Cerebellar cortex (tissue), 1 donor: ENCODE measurements at regions not wholly inside any gene's neighbourhood (a gene's known extent, or its start where the extent isn't known, plus 50 kb on each side); places are given as distances from the start of the nearest gene placed in this dataset.
"Not testable (repeated sequence)": the region's sequence is repeated elsewhere in the genome, so short reads cannot be mapped to it uniquely, and the experiment has no call there.

Experiments used
- DNase-seq: peaks from one replicate; pipeline ENCODE4 v3.0.0-alpha.2; 2015; ENCODE audit warnings: low spot score

DNA sequence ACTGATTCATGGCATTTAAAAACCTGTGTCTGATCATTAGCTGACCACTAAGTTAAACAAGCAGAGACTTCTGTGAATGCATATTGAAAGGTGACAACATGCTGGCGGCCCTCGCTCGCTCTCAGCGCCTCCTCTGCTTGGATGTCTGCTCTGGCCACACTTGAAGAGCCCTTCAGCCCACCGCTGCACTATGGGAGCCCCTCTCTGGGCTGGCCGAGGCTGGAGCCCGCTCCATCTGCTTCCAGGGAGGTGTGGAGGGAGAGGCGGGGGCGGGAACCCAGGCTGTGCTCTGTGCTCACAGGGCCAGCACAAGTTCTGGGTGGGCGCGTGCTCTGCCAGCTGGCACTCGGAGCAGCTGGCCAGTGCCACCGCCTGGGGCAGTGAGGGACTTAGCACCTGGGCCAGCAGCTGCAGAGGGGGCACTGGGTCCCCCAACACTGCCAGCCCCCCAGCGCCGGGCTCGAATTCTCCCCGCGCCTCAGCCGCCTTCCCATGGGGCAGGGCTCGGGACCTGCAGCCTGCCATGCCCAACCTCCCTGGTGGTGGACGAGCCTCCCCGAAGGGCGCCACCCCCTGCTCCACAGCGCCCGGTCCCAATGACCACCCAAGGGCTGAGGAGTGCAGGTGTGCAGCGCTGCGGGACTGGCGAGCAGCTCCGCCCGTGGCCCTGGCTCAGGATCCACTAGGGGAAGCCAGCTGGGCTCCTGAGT is 252.4 kb downstream of the ZIC4 start:
- DNase-seq: no peak

DNA sequence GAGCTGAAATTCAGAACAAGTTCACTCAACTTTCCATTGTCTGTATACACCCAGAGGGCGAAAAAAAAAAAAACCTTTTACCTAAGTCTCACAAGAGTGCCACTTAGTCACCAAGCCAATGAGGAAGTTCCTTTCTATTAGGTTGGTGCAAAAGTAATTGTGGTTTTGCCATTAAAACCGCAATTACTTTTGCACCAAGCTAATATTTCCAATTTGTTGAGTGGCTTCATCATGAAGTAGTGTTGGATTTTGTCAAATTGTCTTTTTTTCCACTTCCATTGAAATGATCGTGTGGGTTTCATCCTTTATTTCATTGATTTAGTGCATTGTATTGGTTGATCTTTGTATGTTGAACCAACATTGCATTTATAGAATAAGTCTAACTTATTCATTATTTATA is 253.9 kb downstream of the ZIC4 start:
- DNase-seq: no peak

DNA sequence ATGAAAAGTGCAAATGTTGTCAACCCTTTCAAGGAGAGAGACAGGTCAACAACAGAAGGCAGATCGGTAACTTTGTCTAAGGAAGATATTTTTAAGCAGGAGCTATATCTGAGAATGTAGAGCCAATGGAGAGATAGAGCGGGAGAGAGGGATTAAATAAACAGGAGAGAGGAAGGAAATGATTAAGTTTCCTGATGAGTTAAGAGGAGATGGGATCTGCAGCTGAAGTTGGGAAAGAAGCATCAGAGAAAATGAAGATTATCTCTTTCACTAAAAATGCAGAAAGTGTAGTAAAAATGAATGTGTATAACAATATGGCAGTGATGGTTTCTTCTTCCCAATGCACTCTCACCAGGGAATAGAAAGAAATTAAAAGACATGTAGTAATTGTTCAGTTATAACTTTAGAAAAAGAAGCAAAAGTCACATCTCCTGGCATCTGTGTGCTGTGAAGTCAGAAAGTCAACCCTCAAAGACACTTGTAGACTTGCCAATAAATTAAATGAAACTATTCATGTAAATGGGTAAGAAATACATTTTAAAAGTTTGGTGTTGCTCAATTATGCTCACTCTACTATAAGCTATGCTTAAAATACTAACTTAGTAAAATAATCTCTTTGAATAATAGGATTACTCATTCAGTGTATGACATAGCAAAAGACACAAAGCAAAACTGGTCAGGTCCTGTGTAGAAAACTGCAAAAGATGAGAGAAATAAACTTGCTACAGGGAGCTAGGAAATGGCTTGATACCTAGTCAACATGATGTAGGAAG is 264.6 kb downstream of the ZIC4 start:
- no peak for DNase-seq

DNA sequence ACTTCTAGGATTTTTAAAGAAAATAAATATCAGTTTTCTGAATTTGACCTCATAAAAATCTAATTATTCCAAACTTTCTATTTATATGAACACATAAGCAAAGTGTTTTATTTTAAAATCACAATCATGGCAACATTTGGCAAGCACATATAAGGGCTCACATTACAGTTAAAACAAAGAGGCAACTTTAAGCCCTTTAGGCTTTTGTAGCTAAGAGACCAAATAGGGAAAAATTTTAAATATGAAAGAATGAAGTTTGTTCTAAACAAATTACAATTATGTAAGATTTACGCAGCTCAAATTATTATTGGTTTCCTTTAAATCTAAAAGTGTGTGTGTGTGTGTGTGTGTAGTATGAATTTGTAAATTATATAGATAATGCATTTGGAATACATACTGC is 267.0 kb downstream of the ZIC4 start:
- DNase-seq: no peak

DNA sequence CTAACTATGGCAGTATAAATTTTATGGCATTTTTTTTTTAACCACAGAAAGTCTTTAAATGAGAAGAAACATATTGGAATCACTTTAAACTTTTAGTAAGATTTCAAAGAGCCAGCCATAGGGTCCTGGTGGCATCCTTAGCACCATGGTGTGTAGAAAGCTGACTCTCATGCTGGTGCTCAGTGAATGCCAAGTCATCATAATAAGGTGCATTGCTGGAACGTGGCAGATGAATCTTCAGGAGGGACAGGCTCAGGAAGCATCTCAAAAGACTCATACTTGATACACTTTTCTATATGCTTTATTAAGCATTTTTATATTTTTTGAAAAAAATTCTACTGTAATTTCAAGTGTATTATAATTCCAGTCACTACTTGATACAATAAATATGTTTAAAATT is 274.2 kb downstream of the ZIC4 start:
- DNase-seq: peak; percentile 20

DNA sequence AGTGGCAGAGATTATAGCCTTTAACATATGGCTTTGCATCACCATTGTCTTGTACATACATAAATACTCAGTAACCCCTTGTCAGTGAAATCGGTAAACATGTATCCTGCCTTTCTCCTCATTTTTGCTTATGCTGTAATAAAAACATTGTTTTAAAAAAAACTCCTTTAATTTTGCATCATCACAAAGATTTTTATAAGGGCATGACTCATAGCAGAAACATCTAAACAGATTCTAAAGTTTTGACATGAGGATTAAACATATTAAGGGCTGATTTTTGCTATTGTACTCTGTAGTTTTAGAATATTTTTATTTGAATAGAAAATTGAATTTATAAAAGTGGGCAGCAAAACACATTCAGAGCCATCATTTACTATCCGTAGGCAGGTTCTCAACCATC is 275.9 kb downstream of the ZIC4 start:
- DNase-seq: no peak

DNA sequence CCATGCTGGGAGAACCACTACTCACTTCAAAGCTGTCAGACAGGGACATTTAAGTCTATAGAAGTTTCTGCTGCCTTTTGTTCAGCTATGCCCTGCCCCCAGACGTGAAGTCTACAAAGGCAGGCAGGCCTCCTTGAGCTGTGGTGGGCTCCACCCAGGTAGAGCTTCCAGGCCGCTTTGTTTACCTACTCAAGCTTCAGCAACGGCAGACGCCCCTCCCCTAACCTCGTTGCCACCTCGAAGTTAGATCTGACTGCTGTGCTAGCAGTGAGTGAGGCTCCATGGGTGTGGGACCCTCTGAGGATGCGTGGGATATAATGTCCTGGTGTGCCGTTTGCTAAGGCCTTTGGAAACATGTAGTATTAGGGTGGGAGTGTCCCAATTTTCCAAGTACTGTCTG is 276.7 kb downstream of the ZIC4 start:
- DNase-seq: no peak

DNA sequence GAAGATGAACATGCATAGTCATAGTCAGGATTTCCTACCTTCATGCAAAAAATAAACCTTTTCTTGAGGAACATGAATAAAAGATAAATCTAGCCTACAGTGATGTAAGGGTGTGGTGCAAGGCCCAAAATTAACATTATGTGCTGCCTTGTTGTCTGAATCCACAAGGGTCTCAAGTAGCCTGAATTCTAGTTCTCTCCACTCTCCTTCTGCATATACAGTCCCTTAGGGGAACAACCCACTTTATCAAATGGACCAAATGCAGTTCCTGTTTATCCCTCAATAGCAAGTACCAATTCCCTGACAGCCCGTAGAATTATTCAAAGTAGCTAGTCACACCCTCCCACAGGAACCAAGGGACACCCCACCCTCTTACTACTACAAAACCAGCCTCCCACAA is 284.0 kb downstream of the ZIC4 start:
- DNase-seq: no peak

DNA sequence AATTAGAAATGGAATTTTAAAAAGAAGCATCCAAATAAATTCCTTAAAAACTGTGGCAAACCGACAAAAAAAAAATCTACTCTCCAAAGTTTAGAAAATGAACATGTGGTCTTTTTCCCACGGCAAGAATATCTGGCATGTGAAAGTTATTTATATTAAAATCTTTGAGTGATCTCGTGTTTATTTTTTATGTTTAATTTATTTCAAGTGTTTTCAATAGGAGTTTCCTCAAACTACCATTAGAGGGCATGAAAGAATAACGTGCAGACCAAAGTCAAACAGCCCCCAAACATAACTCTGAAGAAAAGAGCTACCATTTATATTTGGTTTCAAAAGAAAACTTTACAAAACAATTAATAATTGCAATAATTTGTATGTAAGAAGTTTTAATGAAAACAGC is 286.4 kb downstream of the ZIC4 start:
- peak; percentile 70 for DNase-seq

DNA sequence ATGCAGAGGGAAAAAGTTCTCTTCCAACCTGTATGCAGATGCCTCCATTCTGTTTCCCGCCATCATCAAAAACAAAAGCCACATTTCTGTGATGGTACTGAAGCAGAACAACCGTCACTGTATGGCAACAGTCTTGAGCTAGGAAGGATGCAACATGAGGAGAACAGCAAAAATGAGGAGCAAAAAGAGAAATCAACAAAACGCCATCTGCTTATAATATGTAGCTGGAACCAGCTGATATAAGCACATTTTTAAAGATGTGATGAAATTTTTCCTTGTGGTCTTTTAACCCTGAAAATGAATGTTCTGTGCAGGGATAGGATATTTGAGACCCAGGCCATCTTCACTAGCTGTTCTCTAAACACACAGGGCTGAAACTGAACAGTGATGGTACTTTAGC is 287.0 kb downstream of the ZIC4 start:
- DNase-seq: peak; percentile 71

DNA sequence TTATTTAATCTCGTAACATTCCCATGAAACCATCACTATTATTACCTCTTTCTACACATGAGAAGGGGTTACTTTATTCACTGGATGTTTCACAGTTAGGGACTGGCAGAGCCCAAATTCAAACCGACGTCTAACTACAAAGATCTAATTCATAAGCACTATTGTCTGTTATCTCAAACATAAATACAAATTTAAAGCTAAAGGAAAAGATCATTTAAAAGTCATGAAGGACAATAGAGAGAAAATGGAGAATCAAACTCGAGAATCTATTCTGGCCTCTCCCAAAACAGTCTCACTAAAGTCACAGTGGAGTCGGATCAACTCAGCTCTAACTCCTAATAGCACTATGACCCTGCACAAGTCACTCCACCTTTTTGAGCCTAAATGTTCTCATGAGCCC is 287.7 kb downstream of the ZIC4 start:
- DNase-seq: peak; percentile 63

DNA sequence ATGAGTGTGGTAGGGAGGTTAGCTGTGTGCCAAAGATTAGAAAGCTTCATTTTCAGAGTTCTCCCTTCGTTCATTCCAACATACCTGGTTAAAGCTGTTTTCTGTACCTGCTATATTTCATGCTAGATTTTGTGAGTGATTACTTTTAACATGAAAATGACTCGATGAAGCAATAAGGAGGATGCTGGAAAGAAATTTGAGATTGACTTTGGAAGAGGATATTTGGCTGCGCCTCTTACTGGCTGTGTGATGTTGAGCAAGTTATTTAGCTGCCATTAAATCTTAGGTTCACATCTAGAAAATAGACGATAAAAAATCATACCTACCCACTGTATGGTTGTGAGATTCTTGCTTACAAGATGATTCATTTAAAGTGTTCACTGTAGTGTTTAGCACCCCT is 288.7 kb downstream of the ZIC4 start:
- peak; percentile 56 for DNase-seq

DNA sequence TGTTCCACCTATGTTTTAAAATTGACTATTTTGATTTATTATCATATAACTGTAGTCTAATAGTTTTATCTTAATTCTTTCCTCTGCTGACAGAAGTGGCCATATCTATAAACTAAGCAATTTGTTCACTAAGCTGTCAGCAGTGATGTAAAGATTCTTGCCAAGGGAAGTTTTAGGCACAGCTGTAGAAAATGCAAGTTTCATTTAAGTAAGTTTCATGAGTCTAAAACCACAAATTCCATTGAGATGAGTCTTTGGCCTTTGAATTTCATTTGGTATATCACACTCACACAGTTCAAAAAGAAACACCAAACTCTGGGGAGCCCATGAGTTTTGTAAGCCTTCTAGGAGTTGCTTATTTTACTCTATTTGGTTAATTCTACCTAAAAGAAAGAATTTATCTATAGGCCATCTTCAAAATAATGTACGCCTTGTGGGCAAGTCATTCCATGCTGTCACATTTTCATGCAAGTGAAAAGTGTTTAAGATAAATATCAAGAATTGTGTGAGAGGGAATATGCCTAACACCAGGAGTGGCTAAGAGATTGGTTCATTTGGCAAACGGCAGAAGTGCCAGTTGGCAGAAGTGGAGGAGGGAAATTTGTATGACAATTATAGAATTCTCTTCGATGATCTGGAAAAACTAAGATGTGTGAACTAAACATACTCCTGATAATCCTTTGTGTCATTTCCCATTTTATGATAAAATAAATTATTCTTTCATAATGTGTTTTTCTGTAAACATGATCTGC is 292.9 kb downstream of the ZIC4 start:
- peak; percentile 48 for DNase-seq

DNA sequence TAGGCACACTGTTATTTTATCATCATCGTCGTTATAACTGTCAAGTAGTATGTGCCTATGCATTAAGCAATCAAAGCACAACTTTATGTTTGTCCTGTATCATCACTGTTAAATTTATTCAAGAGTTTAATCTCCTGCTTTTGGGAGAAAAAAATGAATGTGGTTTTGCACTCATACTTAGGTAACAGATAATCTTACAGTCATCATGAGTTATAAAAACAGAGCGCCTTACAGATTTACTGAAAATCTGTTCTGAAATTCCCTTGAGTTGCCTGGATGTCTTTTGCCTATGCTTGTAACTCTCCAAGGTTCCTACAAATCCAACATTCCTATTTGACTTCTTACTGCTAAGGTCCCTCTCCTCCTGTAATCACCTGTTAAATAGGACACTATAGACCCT is 307.3 kb downstream of the ZIC4 start:
- DNase-seq: no peak

DNA sequence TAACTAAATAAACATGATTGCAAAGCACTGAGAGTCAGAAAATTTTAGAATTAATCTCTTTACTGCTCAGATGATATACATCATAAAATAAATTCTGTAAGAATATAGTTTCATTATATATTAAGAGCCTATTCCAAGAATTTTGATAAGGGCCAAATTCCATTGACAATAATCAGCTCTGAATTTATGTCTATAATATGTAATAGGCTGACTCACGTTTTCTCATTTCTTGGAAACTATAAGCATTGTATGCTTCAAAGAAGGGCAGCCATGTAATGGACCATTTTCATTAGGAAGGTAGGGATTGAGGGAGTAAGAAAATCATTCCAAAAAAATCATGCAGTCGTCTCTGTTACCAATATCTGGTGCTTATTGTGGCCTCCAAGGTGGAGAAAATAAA is 315.9 kb downstream of the ZIC4 start:
- DNase-seq: no peak

DNA sequence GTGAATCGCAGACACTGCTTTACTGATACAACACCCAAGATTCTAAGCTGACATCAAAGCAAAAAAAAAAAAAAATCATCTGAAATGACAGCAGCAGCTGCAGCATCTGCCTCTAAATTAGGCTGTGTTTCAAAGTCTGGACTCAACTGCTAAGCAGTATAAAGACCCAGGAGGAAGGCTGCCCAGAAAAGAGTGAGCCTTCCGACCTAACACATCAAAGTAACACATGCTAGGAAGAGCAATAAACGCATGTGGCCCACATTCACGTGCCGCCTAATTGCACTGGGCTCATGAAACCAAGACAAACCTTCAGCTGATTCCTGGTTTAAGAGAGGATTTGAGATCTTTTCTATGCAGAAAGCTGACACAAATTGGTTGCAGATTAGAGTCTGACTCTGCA is 317.1 kb downstream of the ZIC4 start:
- DNase-seq: peak; percentile 65

DNA sequence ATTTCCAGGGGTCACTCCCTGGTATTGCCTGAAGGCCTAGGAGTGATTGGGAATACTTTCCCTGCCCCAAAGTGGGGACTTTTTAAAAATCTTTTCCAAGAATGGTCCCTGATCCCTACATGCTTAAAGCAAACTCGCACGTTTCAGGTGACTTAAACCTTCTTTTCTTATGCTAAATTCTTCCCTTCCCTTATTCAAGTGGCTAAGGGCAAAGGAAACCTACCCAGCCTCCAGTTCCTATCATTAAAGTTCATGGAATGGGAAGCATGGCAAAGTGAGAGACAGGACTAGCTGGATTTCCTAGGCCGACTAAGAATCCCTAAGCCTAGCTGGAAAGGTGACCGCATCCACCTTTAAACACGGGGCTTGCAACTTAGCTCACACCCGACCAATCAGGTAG is 346.8 kb downstream of the ZIC4 start:
- DNase-seq: not testable (repeated sequence)

DNA sequence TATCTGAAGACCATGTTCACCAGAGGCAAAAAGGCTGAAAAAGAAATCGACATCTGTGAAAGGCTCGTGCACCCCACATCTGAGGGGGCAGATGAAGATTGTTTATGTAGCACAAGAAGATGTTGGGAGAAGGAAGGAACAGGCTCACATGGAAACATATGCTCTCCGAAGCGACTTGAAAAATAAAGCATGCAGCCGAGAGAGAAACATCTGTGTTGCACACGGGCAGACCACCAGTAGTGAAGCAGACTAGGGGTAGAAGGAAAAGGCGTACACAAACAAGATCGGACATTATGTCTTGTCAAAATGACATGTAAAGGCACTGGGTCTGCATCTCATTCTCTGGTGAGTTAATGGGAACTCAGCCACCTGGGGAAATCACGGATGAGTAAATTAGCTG is 356.5 kb downstream of the ZIC4 start:
- DNase-seq: peak; percentile 70

DNA sequence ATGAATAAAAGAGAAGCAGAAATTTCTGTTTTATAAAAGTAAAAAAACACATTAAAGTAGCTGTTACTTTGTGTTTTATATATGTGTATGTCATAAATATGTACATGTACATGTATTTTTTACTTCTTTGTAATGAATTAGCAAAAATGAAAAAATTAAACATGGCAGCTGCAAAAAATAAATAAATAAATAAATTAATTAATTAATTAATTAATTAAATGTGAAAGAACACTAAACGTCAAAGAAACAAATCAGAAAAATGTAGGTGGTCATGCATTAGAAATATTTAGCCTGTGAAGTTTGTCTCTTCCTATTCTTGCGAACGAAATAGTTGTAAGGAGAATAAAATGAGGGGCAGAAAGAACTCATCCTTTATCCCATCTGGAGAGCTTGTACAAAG is 357.0 kb downstream of the ZIC4 start:
- DNase-seq: peak; percentile 6

DNA sequence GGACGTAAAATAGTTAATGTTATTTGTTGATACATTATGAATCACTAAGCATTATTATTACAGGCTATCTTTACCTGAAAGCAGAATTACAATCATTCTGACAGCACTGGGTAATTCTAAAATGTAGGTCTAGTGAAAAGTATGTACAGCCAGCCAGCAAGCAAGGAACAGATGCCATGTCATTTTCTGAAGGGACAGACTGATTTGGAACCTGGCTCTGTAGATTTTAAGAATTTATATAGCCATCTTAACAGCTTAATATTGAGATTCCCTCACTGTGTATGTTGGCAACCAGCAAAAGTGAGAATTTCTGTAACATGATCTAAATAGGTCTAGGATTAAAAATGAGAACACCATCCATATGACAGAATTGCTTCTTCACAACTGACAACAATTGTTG is 359.4 kb downstream of the ZIC4 start:
- DNase-seq: peak; percentile 73

DNA sequence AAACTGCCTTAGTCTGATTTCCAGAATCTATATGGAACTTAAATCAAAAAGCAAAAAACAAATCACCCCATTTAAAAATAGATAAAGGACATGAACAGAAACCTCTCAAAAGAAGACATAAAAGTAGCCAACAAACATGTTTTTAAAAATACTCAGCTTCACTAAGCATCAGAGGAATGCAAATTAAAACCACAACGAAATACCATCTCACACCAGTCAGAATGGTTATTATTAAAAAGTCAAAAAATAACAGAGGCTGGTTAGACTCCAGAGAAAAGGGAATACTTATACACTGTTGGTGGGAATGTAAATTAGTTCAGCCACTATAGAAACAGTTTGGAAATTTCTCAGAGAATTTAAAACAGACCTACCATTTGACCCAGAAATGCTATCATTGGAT is 367.9 kb downstream of the ZIC4 start:
- DNase-seq: no peak

DNA sequence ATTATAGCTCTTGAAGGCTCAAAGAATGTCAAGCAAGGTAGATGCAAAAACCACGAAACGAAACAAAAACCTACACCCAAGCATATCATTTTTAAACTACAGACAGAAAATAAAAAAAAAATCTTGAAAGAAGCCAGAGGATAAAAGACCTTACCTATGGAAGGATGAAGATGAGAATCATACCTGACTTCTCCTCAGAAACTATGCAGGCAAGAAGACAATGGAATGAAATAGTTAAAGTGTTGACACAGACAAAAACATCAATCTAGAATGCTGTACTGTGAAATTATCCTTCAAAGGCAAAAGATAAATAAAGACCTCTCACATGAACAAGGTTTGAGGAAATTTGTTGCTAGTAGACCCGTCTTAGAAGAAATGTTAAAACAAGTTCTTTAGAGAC is 372.0 kb downstream of the ZIC4 start:
- DNase-seq: no peak

DNA sequence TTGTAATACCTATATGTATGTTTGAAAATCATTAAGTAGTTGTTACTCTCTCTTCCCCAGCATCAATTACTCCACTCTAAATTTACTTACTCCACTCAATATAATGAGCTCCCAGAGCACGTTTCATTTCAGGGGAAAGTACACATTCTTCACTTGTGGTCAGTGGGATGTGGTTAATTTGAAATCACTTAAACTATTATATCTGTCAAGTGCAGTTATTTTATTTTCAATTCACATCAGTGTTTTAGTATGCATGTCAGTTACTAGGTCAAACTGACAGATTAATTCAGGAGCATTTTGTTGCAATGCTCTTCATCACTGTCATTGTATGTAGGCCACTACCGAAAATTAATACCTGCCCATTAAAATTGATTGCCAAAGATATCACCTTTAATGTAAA is 376.1 kb downstream of the ZIC4 start:
- DNase-seq: no peak
